GM12873 (cell line): ENCODE measurements at regions not wholly inside any gene's neighbourhood (a gene's known extent, or its start where the extent isn't known, plus 50 kb on each side); places are given as distances from the start of the nearest gene placed in this dataset.

ENCODE experiments used
- CTCF ChIP-seq: IDR thresholded peaks from 2 replicates; pipeline ENCODE4 v1.5.1; 2012; ENCODE audit warnings: low read depth, mild to moderate bottlenecking, moderate library complexity, low read length, control low read depth; ENCODE audit not compliant: insufficient read depth; ENCODE audit errors: missing control alignments

GRCh38 chr20:51931371-51931781 lies 129.1 kb upstream of the SALL4 start:
- TF ChIP-seq CTCF = no peak

DNA sequence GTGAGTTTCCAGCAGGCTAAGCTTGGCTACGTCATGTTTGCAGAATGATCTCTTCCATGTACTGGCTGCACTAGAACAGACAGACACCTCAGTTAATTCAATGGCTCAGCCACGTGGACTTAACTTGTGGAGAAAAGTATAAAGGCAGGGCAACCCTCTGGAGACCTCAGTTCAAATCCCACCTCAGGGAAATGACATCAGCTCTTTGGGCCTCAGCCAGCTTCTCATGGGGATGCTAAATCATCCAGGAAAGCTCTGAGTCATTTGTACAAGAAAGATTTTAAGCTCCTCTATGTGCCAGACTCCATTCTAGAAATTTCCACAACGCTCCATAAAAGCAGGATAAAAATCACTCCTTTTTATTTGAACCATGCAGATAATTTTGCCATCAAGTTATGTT lies 128.5 kb upstream of the SALL4 start:
- TF ChIP-seq CTCF = no peak

DNA sequence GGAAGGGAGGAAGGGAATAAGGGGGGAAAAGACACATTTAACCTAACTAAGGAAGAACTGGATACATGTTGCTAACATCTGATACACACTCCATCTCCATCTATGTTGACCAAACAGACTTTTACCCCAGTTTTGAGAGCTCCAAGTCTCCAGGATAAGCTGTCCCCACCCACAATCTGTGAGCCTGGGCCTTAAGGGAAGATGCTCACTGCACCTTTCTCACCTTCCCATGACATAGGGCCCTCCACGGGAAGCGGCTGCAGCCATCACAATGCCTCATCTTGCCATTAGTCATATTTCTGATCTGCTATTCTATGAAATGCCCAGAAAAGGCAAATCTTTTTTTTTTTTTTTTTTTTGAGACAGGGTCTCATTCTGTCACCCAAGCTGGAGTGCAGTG lies 126.6 kb upstream of the SALL4 start:
- TF ChIP-seq CTCF = no peak

GRCh38 chr20:51926670-51927305 lies 124.5 kb upstream of the SALL4 start:
- TF ChIP-seq CTCF = no peak

GRCh38 chr20:51924509-51924908 lies 122.2 kb upstream of the SALL4 start:
- TF ChIP-seq CTCF = no peak

DNA sequence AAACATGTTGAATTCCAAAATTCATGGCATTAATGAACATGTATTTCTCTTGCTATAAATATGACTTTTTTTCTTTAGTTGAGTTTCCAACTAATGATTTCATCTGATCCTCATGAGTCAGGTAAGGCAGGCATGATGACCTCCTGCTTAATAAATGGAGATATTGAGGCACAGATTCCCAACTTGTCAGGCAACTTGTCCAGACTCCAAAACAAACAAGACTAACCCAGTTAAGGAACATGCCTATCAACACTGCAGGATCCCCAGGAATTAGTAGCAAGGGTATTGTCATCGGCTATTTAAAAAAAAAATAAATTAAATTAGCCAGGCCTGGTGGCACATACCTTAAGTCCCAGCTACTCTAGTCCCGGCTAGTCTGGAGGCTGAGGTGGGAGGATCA lies 121.3 kb upstream of the SALL4 start:
- TF ChIP-seq CTCF = no peak

DNA sequence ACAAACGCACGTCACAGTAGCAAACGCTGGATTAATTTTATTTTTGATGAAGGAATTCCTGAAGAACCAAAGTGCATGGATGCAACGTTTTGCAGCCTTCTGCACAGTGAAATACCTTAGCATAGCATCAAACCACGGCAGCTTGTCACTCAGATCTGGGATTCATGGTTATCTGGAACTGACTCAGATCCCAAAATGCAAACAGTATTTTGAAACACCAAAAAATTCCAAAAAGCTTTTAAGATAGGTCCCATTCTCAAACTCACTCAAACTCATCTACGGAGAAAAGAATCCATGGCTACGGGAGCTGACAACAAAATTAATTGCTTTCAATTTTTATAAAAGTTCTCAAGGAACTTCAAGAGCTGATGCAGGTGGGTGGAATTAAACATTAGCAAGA lies 116.2 kb upstream of the SALL4 start:
- no peak for TF ChIP-seq CTCF
